ENCODE measurements at regions not wholly inside any gene's neighbourhood (a gene's known extent, or its start where the extent isn't known, plus 50 kb on each side); places are given as distances from the start of the nearest gene placed in this dataset.

DNA sequence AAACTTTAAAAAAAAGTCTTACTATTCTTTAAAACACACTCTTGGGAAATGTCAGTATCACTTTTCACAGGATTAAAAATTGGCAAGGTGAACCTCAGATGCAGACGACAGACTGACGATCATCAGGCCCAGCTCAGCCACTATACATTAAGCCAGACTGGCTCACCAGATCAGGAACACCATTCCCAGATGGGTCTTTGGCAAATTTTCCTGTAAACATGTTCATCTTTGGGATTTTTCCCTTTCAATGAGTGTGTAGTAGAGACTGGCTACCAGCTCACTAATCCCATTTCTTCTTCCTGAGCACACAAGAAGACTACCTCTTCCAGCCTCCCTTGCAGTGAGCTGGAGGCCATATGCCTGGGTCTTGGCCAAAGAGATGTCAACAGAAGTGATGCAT, 142.7 kb upstream of the CHST15 start:
- ATAC-seq, result no peak
- H4K20me1 ChIP-seq (ENCODE audit: insufficient read depth), result no peaks in the 10 kb centered on the region
- RAD21 ChIA-PET (ENCODE audit: low non-redundant PET in 1 of 2, low total read pairs in 2 of 2, uncharacterized antibody in 2 of 2, unreplicated experiment in 2 of 2), result no interaction called here
- TF ChIP-seq YY1 (IDR thresholded peaks at IDR 0.05; ENCODE audit: extremely low read depth, insufficient replicate concordance, low read depth, low read length) (no peak), JUND (IDR thresholded peaks at IDR 0.05) (no peak), FOSL1 (IDR thresholded peaks at IDR 0.05; ENCODE audit: low read depth) (no peak), EGR1 (IDR thresholded peaks at IDR 0.05; ENCODE audit: low read depth) (no peak), ZFX (IDR thresholded peaks at IDR 0.05) (no peak), EZH2phosphoT487 (IDR thresholded peaks at IDR 0.05; ENCODE audit: borderline replicate concordance) (no peak), POLR2A (IDR thresholded peaks at IDR 0.05; ENCODE audit: borderline replicate concordance, extremely low read depth, insufficient read depth, insufficient read length) (no peak), TCF7L2 (IDR thresholded peaks at IDR 0.05; ENCODE audit: borderline replicate concordance, extremely low read depth, insufficient read depth, insufficient read length) (no peak), CEBPB (IDR thresholded peaks at IDR 0.05; ENCODE audit: low read depth) (no peak), SRF (IDR thresholded peaks at IDR 0.05; ENCODE audit: low read depth) (no peak), RAD21 (IDR thresholded peaks at IDR 0.05; ENCODE audit: low read depth) (no peak), SIN3A (IDR thresholded peaks at IDR 0.05; ENCODE audit: low read depth) (no peak)
- TF ChIP-seq, protein P1, sequence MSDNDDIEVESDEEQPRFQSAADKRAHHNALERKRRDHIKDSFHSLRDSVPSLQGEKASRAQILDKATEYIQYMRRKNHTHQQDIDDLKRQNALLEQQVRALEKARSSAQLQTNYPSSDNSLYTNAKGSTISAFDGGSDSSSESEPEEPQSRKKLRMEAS (IDR thresholded peaks at IDR 0.05), result no peak
- TF ChIP-seq, protein P2, sequence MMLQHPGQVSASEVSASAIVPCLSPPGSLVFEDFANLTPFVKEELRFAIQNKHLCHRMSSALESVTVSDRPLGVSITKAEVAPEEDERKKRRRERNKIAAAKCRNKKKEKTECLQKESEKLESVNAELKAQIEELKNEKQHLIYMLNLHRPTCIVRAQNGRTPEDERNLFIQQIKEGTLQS (IDR thresholded peaks at IDR 0.05), result no peak
- TF ChIP-seq, protein P3, sequence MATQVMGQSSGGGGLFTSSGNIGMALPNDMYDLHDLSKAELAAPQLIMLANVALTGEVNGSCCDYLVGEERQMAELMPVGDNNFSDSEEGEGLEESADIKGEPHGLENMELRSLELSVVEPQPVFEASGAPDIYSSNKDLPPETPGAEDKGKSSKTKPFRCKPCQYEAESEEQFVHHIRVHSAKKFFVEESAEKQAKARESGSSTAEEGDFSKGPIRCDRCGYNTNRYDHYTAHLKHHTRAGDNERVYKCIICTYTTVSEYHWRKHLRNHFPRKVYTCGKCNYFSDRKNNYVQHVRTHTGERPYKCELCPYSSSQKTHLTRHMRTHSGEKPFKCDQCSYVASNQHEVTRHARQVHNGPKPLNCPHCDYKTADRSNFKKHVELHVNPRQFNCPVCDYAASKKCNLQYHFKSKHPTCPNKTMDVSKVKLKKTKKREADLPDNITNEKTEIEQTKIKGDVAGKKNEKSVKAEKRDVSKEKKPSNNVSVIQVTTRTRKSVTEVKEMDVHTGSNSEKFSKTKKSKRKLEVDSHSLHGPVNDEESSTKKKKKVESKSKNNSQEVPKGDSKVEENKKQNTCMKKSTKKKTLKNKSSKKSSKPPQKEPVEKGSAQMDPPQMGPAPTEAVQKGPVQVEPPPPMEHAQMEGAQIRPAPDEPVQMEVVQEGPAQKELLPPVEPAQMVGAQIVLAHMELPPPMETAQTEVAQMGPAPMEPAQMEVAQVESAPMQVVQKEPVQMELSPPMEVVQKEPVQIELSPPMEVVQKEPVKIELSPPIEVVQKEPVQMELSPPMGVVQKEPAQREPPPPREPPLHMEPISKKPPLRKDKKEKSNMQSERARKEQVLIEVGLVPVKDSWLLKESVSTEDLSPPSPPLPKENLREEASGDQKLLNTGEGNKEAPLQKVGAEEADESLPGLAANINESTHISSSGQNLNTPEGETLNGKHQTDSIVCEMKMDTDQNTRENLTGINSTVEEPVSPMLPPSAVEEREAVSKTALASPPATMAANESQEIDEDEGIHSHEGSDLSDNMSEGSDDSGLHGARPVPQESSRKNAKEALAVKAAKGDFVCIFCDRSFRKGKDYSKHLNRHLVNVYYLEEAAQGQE (IDR thresholded peaks at IDR 0.05; ENCODE audit: low read depth), result no peak
- H3K9ac ChIP-seq (ENCODE audit: low read length), result no peak overlapping the region
- no peak overlapping the region for H3K27ac ChIP-seq (ENCODE audit: low read depth, low read length)
- H3K9me3 ChIP-seq (ENCODE audit: control insufficient read depth in 1 of 2, insufficient read depth in 1 of 2, low read depth in 1 of 2, low read length in 2 of 2), result no peaks in the 10 kb centered on the region; a peak in 1 of 4 replicates
- BruUV-seq (replicated peaks), result no TSS peak
- intact Hi-C loops (cut with micrococcal nuclease), result no loop called here
- CTCF ChIA-PET, result no interaction called here
- H2AFZ ChIP-seq (ENCODE audit: low read depth, low read length, poor library complexity, severe bottlenecking), result no peak overlapping the region
- no peaks in the 10 kb centered on the region for H3K36me3 ChIP-seq (ENCODE audit: control insufficient read depth in 1 of 2, insufficient read depth in 2 of 2, low read length in 2 of 2)
- no peak overlapping the region for H3K4me3 ChIP-seq (replicated peaks in 1 of 2; ENCODE audit: low read depth in 1 of 2, low read length in 2 of 2)
- DNase-seq (ENCODE audit: low read depth, low spot score), result no peak
- H3K9me2 ChIP-seq (ENCODE audit: insufficient read depth), result no peaks in the 10 kb centered on the region
- H3K4me2 ChIP-seq (ENCODE audit: low read length), result no peak overlapping the region
- POLR2A ChIA-PET, result no interaction called here
- no peaks in the 10 kb centered on the region for H3K79me2 ChIP-seq (ENCODE audit: insufficient read depth, low read length)
- no peaks in the 10 kb centered on the region for H3K27me3 ChIP-seq (ENCODE audit: insufficient read depth, low read length)
- H3K4me1 ChIP-seq (ENCODE audit: control insufficient read depth in 1 of 2, insufficient read depth in 2 of 2, low read length in 2 of 2), result peaks cover 0 to 10% of the 10 kb centered on the region in 2 experiments; a peak in 2 of 4 replicates
